H1 (cell line): ENCODE measurements at regions not wholly inside any gene's neighbourhood (a gene's known extent, or its start where the extent isn't known, plus 50 kb on each side); places are given as distances from the start of the nearest gene placed in this dataset.

Experiments
- CBX8 ChIP-seq: fragments of 300-800, 300-1000 bp; sonication (generic); IDR thresholded peaks from 2 replicates; pipeline ENCODE4 v1.7.1; 2016; ENCODE audit warnings: low read depth, low read length, borderline replicate concordance
- NRF1 ChIP-seq: IDR thresholded peaks from 2 replicates; pipeline ENCODE4 v1.6.1; 2011; ENCODE audit warnings: mild to moderate bottlenecking, low read depth, low read length, improper control_type of control experiment
- RXRA ChIP-seq: IDR thresholded peaks from 2 replicates; pipeline ENCODE4 v1.6.1; 2011; ENCODE audit warnings: low read depth, mild to moderate bottlenecking, low read length, moderate library complexity; ENCODE audit not compliant: insufficient read depth

- TF ChIP-seq CBX8 (no peak), RXRA (no peak), NRF1 (no peak)
Measured at GRCh38 chr2:125272651-125273050, 1247.6 kb downstream of the CNTNAP5 start (continued).
